ENCODE measurements at regions not wholly inside any gene's neighbourhood (a gene's known extent, or its start where the extent isn't known, plus 50 kb on each side); places are given as distances from the start of the nearest gene placed in this dataset.

DNA sequence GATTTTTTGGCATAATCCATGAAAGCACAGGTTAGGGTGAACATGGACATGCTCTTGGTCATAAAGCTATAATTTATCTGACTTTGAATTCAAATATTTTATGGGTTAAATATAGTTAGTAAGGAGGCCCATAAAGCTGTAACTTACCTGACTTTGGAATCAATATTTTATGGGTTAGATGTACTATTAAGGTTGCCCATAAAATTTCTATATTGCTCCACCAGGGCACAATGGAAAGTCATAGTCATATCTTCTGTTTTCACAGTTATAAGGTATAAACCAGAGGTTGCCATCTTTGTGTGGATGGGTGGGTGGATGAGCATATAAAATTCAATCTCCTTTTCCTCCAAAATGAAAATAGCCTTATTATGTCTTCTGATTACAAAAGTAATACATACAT lies 120.5 kb upstream of the ADAMTSL1 start:
- TF ChIP-seq, protein P1, sequence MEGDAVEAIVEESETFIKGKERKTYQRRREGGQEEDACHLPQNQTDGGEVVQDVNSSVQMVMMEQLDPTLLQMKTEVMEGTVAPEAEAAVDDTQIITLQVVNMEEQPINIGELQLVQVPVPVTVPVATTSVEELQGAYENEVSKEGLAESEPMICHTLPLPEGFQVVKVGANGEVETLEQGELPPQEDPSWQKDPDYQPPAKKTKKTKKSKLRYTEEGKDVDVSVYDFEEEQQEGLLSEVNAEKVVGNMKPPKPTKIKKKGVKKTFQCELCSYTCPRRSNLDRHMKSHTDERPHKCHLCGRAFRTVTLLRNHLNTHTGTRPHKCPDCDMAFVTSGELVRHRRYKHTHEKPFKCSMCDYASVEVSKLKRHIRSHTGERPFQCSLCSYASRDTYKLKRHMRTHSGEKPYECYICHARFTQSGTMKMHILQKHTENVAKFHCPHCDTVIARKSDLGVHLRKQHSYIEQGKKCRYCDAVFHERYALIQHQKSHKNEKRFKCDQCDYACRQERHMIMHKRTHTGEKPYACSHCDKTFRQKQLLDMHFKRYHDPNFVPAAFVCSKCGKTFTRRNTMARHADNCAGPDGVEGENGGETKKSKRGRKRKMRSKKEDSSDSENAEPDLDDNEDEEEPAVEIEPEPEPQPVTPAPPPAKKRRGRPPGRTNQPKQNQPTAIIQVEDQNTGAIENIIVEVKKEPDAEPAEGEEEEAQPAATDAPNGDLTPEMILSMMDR (IDR thresholded peaks at IDR 0.05; ENCODE audit: insufficient read depth, low read depth, low read length), result no peak
- no peak for TF ChIP-seq EZH2 (IDR thresholded peaks at IDR 0.05; ENCODE audit: insufficient read depth, low read length)

Data from astrocyte (in vitro differentiated cells and primary cell).